MCF 10A (cell line): ENCODE measurements at regions not wholly inside any gene's neighbourhood (a gene's known extent, or its start where the extent isn't known, plus 50 kb on each side); places are given as distances from the start of the nearest gene placed in this dataset.

ENCODE experiments used
- BruUV-seq: library from RNA; stranded (reverse); fragments of 400-500 nt; replicated peaks from 2 replicates; lab custom pipeline; 2021; lab: Mats Ljungman, UMichigan
- CTCF ChIA-PET: fragments of 300-600 bp; sonication (Branson Sonifier 250); formaldehyde crosslinking; extraction: SDS; loops from one replicate; lab custom pipeline; 2021; ENCODE audit warnings: antibody characterized with exemption, inconsistent platforms; lab: Yijun Ruan, JAX
- POLR2A ChIA-PET: fragments of 300-600, 350-650 bp; sonication (Branson Sonifier 250); formaldehyde crosslinking; extraction: SDS; loops from one replicate; lab custom pipeline; 2020; ENCODE audit warnings: antibody characterized with exemption, inconsistent platforms; lab: Yijun Ruan, JAX
- DNase-seq: peaks from one replicate; pipeline ENCODE4 v3.0.0-alpha.2; 2018; ENCODE audit not compliant: unreplicated experiment
- H3K27ac Mint-ChIP-seq: one replicate; pipeline ENCODE4 v1.8.0; 2022; ENCODE audit warnings: mild to moderate bottlenecking, low read depth, mixed read lengths; ENCODE audit not compliant: unreplicated experiment
- H3K27me3 Mint-ChIP-seq: one replicate; pipeline ENCODE4 v1.8.0; 2022; ENCODE audit warnings: mixed read lengths; ENCODE audit not compliant: insufficient read depth, unreplicated experiment
- H3K36me3 Mint-ChIP-seq: one replicate; pipeline ENCODE4 v1.8.0; 2022; ENCODE audit warnings: mild to moderate bottlenecking, moderate library complexity, mixed read lengths; ENCODE audit not compliant: insufficient read depth, unreplicated experiment
- H3K4me1 Mint-ChIP-seq: one replicate; pipeline ENCODE4 v1.8.0; 2022; ENCODE audit warnings: mixed read lengths; ENCODE audit not compliant: insufficient read depth, unreplicated experiment
- H3K4me3 Mint-ChIP-seq: one replicate; pipeline ENCODE4 v1.8.0; 2022; ENCODE audit warnings: mild to moderate bottlenecking, moderate library complexity, mixed read lengths; ENCODE audit not compliant: unreplicated experiment
- H3K9me3 Mint-ChIP-seq: one replicate; pipeline ENCODE4 v1.8.0; 2022; ENCODE audit warnings: mixed read lengths; ENCODE audit not compliant: unreplicated experiment
- intact Hi-C: fragments of 100-400 bp; cut with micrococcal nuclease; formaldehyde crosslinking; loops from 2 replicates; pipeline ENCODE4 v1.14.1; 2022
- TF ChIP-seq, protein P1 (sequence below): fragments of 200-600 bp; IDR thresholded peaks from one replicate; pipeline ENCODE4 v1.8.0; 2022; ENCODE audit warnings: antibody characterized with exemption, mild to moderate bottlenecking; ENCODE audit not compliant: unreplicated experiment

GRCh38 chr21:14657241-14658008, 111.3 kb upstream of the SAMSN1 start:
- BruUV-seq: no TSS peak
- ChIA-PET CTCF (interaction anchor here (0.7 kb wide), 1 partner anchor 12 kb away, joined by 3 read pairs; no protein-coding TSS in a partner anchor), POLR2A (no interaction called here)
- no peak for DNase-seq
- H3K4me3 Mint-ChIP-seq: no peak overlapping the region
- no peaks in the 10 kb centered on the region for H3K4me1 Mint-ChIP-seq
- intact Hi-C loops: no loop called here
- TF ChIP-seq, protein P1, sequence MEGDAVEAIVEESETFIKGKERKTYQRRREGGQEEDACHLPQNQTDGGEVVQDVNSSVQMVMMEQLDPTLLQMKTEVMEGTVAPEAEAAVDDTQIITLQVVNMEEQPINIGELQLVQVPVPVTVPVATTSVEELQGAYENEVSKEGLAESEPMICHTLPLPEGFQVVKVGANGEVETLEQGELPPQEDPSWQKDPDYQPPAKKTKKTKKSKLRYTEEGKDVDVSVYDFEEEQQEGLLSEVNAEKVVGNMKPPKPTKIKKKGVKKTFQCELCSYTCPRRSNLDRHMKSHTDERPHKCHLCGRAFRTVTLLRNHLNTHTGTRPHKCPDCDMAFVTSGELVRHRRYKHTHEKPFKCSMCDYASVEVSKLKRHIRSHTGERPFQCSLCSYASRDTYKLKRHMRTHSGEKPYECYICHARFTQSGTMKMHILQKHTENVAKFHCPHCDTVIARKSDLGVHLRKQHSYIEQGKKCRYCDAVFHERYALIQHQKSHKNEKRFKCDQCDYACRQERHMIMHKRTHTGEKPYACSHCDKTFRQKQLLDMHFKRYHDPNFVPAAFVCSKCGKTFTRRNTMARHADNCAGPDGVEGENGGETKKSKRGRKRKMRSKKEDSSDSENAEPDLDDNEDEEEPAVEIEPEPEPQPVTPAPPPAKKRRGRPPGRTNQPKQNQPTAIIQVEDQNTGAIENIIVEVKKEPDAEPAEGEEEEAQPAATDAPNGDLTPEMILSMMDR: no peak
- peaks cover 8% of the 10 kb centered on the region for H3K9me3 Mint-ChIP-seq
- no peaks in the 10 kb centered on the region for H3K36me3 Mint-ChIP-seq
- H3K27me3 Mint-ChIP-seq: no peaks in the 10 kb centered on the region
- no peak overlapping the region for H3K27ac Mint-ChIP-seq

GRCh38 chr21:14646893-14647292, 100.8 kb upstream of the SAMSN1 start:
- no peak overlapping the region for H3K4me3 Mint-ChIP-seq
- no peaks in the 10 kb centered on the region for H3K4me1 Mint-ChIP-seq
- ChIA-PET CTCF (interaction anchor here (0.7 kb wide), 1 partner anchor 194 kb away, joined by 3 read pairs; no protein-coding TSS in a partner anchor), POLR2A (no interaction called here)
- H3K27me3 Mint-ChIP-seq: no peaks in the 10 kb centered on the region
- TF ChIP-seq, protein P1: no peak
- no peak overlapping the region for H3K27ac Mint-ChIP-seq
- no peaks in the 10 kb centered on the region for H3K36me3 Mint-ChIP-seq
- intact Hi-C loops: no loop called here
- H3K9me3 Mint-ChIP-seq: peaks cover 15% of the 10 kb centered on the region
- BruUV-seq: no TSS peak
- DNase-seq: no peak

- CTCF ChIA-PET: interaction anchor here (0.6 kb wide), 1 partner anchor 673 kb away, joined by 4 read pairs; no protein-coding TSS in a partner anchor
- DNase-seq: no peak
- H3K27me3 Mint-ChIP-seq: no peaks in the 10 kb centered on the region
Measured at GRCh38 chr21:14645702-14646101, 99.6 kb upstream of the SAMSN1 start.

DNA sequence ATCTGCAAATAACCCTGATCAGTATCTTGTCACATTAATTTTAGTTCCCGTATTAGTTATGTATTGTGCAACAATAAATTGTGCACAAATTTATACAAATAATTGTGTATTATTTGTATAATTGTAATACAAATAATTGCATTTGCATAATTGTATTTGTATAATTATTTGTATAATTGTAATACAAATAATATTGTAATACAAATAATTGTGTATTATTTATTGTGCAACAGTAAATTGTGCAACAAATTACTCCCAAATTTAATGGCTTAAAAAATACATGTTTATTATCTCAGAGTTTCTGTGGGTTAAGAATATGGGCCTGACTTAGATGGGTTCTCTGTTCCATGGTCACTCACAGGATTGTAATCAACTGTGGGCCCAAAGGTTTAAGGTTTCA, 86.2 kb upstream of the SAMSN1 start:
- intact Hi-C loops: no loop called here
- H3K36me3 Mint-ChIP-seq: no peaks in the 10 kb centered on the region
- CTCF ChIA-PET: no interaction called here

More at GRCh38 chr21:14645702-14646101, 99.6 kb upstream of the SAMSN1 start:
- H3K4me1 Mint-ChIP-seq: no peaks in the 10 kb centered on the region
- intact Hi-C loops: no loop called here
- no TSS peak for BruUV-seq
- H3K27ac Mint-ChIP-seq: no peak overlapping the region
- TF ChIP-seq, protein P1: no peak
- H3K4me3 Mint-ChIP-seq: no peak overlapping the region
- POLR2A ChIA-PET: no interaction called here
- no peaks in the 10 kb centered on the region for H3K36me3 Mint-ChIP-seq
- peaks cover 15% of the 10 kb centered on the region for H3K9me3 Mint-ChIP-seq

More for the DNA sequence above, 86.2 kb upstream of the SAMSN1 start:
- no peak overlapping the region for H3K27ac Mint-ChIP-seq
- H3K4me3 Mint-ChIP-seq: no peak overlapping the region
- no peaks in the 10 kb centered on the region for H3K27me3 Mint-ChIP-seq
- no peak for DNase-seq
- H3K9me3 Mint-ChIP-seq: no peaks in the 10 kb centered on the region
- BruUV-seq: no TSS peak
- H3K4me1 Mint-ChIP-seq: peaks cover 6% of the 10 kb centered on the region
- TF ChIP-seq, protein P1: no peak
- POLR2A ChIA-PET: no interaction called here
